IMR-90 (cell line): ENCODE measurements at regions not wholly inside any gene's neighbourhood (a gene's known extent, or its start where the extent isn't known, plus 50 kb on each side); places are given as distances from the start of the nearest gene placed in this dataset.

ENCODE experiments used
- ATAC-seq: fragments of 200-7000 bp; cut with Tn5 transposase; 2 replicates; pipeline ENCODE4 v1.9.1; 2020; ENCODE audit warnings: low read depth, mild to moderate bottlenecking, moderate library complexity
- BruUV-seq: library from RNA; stranded (reverse); fragments of 400-500 nt; replicated peaks from 2 replicates; lab custom pipeline; 2021; lab: Mats Ljungman, UMichigan
- CTCF ChIA-PET: fragments of 300-600 bp; formaldehyde crosslinking; extraction: SDS; loops from one replicate; lab custom pipeline; 2021; ENCODE audit warnings: antibody characterized with exemption; lab: Yijun Ruan, JAX
- POLR2A ChIA-PET: fragments of 300-600 bp; sonication (Branson Sonifier 250); formaldehyde crosslinking; loops from one replicate; lab custom pipeline; 2022; ENCODE audit warnings: antibody characterized with exemption; ENCODE audit not compliant: unreplicated experiment; lab: Charles Lee
- DNase-seq: peaks from one replicate; pipeline ENCODE4 v3.0.0; 2013
- H2AFZ ChIP-seq: replicated peaks from 2 replicates; pipeline ENCODE3; 2013; ENCODE audit warnings: low read length, mild to moderate bottlenecking; ENCODE audit not compliant: poor library complexity
- H2AK5ac ChIP-seq: 2 replicates; pipeline ENCODE4 v1.6.1; 2013; ENCODE audit warnings: low read depth, low read length, inconsistent platforms
- H2AK9ac ChIP-seq: replicated peaks from 2 replicates; pipeline ENCODE3; 2013; ENCODE audit warnings: mild to moderate bottlenecking, low read depth, low read length, moderate library complexity; ENCODE audit not compliant: poor library complexity
- H2BK120ac ChIP-seq: 2 replicates; pipeline ENCODE4 v1.6.1; 2013; ENCODE audit warnings: low read depth, low read length, inconsistent platforms
- H2BK15ac ChIP-seq: 3 replicates; pipeline ENCODE4 v1.6.1; 2013; ENCODE audit warnings: low read depth, low read length, inconsistent platforms
- H2BK20ac ChIP-seq: 2 replicates; pipeline ENCODE4 v1.6.1; 2013; ENCODE audit warnings: low read depth, mild to moderate bottlenecking, inconsistent platforms, low read length, moderate library complexity
- H2BK5ac ChIP-seq: 2 replicates; pipeline ENCODE4 v1.6.1; 2013; ENCODE audit warnings: mild to moderate bottlenecking, low read depth, low read length, inconsistent platforms; ENCODE audit not compliant: poor library complexity, severe bottlenecking
- H3K14ac ChIP-seq: replicated peaks from 2 replicates; pipeline ENCODE4 v1.6.1; 2013; ENCODE audit warnings: low read depth, low read length, inconsistent platforms
- H3K18ac ChIP-seq: 2 replicates; pipeline ENCODE4 v1.6.1; 2013; ENCODE audit warnings: low read depth, low read length, control low read depth
- H3K23ac ChIP-seq: 2 replicates; pipeline ENCODE4 v1.6.1; 2013; ENCODE audit warnings: low read depth, low read length, inconsistent platforms
- H3K27ac ChIP-seq: 2 replicates; pipeline ENCODE4 v1.5.1; 2013; ENCODE audit warnings: mild to moderate bottlenecking, control low read depth, low read length; ENCODE audit not compliant: insufficient read depth
- H3K27me3 ChIP-seq: 2 replicates; pipeline ENCODE4 v1.6.1; 2013; ENCODE audit warnings: low read length; ENCODE audit not compliant: control insufficient read depth, insufficient read depth
- H3K36me3 ChIP-seq: 2 replicates; pipeline ENCODE4 v1.6.1; 2013; ENCODE audit warnings: low read length, mixed read lengths; ENCODE audit not compliant: control insufficient read depth, insufficient read depth
- H3K4ac ChIP-seq: 2 replicates; pipeline ENCODE4 v1.6.1; 2013; ENCODE audit warnings: low read depth, low read length, inconsistent platforms
- H3K4me1 ChIP-seq: 2 replicates; pipeline ENCODE4 v1.6.1; 2013; ENCODE audit warnings: low read length, mixed read lengths; ENCODE audit not compliant: control insufficient read depth, insufficient read depth
- H3K4me2 ChIP-seq: 2 replicates; pipeline ENCODE4 v1.6.1; 2013; ENCODE audit warnings: low read depth, mild to moderate bottlenecking, control low read depth, low read length, moderate library complexity
- H3K4me3 ChIP-seq: 2 replicates; pipeline ENCODE4 v1.5.1; 2013; ENCODE audit warnings: low read depth, mild to moderate bottlenecking, control low read depth, low read length, moderate library complexity; ENCODE audit not compliant: insufficient read depth
- H3K56ac ChIP-seq: 2 replicates; pipeline ENCODE4 v1.6.1; 2013; ENCODE audit warnings: low read length, inconsistent platforms; ENCODE audit not compliant: insufficient read depth; ENCODE audit errors: extremely low read depth
- H3K79me1 ChIP-seq, 2 experiments: 2 replicates each; pipeline ENCODE4 v1.6.1; 2013; ENCODE audit warnings: low read length in 2 of 2, inconsistent platforms in 1 of 2, low read depth in 1 of 2
- H3K9ac ChIP-seq: 2 replicates; pipeline ENCODE4 v1.6.1; 2013; ENCODE audit warnings: low read depth, low read length, control low read depth
- H3K9me1 ChIP-seq: 2 replicates; pipeline ENCODE4 v1.6.1; 2013; ENCODE audit warnings: low read length, inconsistent platforms; ENCODE audit not compliant: insufficient read depth
- H3K9me3 ChIP-seq: 2 replicates; pipeline ENCODE4 v1.6.1; 2013; ENCODE audit warnings: low read length; ENCODE audit not compliant: control insufficient read depth, insufficient read depth
- H4K20me1 ChIP-seq: 2 replicates; pipeline ENCODE4 v1.6.1; 2013; ENCODE audit warnings: low read length, inconsistent platforms; ENCODE audit not compliant: insufficient read depth
- H4K5ac ChIP-seq: 2 replicates; pipeline ENCODE4 v1.6.1; 2013; ENCODE audit warnings: mild to moderate bottlenecking, low read depth, low read length, control low read depth
- H4K8ac ChIP-seq, 2 experiments: 2 replicates each; pipeline ENCODE4 v1.6.1; 2013; ENCODE audit warnings: low read depth in 2 of 2, low read length in 2 of 2, control low read depth in 1 of 2, inconsistent platforms in 1 of 2
- H4K91ac ChIP-seq: 2 replicates; pipeline ENCODE4 v1.6.1; 2013; ENCODE audit warnings: low read depth, low read length, inconsistent platforms; ENCODE audit not compliant: insufficient read depth
- BHLHE40 ChIP-seq: fragments of 150-350 bp; IDR thresholded peaks from 2 replicates; pipeline ENCODE4 v1.6.1; 2016; ENCODE audit warnings: mild to moderate bottlenecking, low read depth, low read length
- CEBPB ChIP-seq: IDR thresholded peaks from 2 replicates; pipeline ENCODE4 v1.6.1; 2012; ENCODE audit warnings: low read depth, low read length, improper control_type of control experiment
- CHD1 ChIP-seq: IDR thresholded peaks from 2 replicates; pipeline ENCODE4 v1.6.1; 2012; ENCODE audit warnings: low read depth, low read length, improper control_type of control experiment
- FOS ChIP-seq: fragments of 150-350 bp; IDR thresholded peaks from 2 replicates; pipeline ENCODE4 v1.6.1; 2016; ENCODE audit warnings: low read depth, low read length
- MAFK ChIP-seq: IDR thresholded peaks from 2 replicates; pipeline ENCODE4 v1.6.1; 2012; ENCODE audit warnings: low read depth, low read length, improper control_type of control experiment
- NFE2L2 ChIP-seq: fragments of 150-350 bp; IDR thresholded peaks from 2 replicates; pipeline ENCODE4 v1.6.1; 2016; ENCODE audit warnings: low read depth, mild to moderate bottlenecking, low read length
- POLR2A ChIP-seq: IDR thresholded peaks from 2 replicates; pipeline ENCODE4 v1.6.1; 2012; ENCODE audit warnings: mild to moderate bottlenecking, low read depth, low read length
- RAD21 ChIP-seq: IDR thresholded peaks from 2 replicates; pipeline ENCODE4 v1.6.1; 2012; ENCODE audit warnings: low read length, improper control_type of control experiment
- RCOR1 ChIP-seq: IDR thresholded peaks from 2 replicates; pipeline ENCODE4 v1.6.1; 2012; ENCODE audit warnings: mild to moderate bottlenecking, low read length, improper control_type of control experiment; ENCODE audit not compliant: insufficient replicate concordance
- RFX5 ChIP-seq: IDR thresholded peaks from 2 replicates; pipeline ENCODE4 v1.8.0; 2012; ENCODE audit warnings: low read depth, mild to moderate bottlenecking, low read length, moderate library complexity
- WGBS, 2 experiments: methylation state at CpG; one replicate each; pipeline versions ENCODE4 v1.1.5 to v1.1.7; 2013; ENCODE audit warnings: missing lambda C conversion rate in 2 of 2; ENCODE audit not compliant: insufficient read length in 1 of 2; ENCODE audit errors: extremely low coverage in 2 of 2; 5-methylcytosine and 5-hydroxymethylcytosine counted together
- dilution Hi-C: fragments of 300-500 bp; cut with HindIII; formaldehyde crosslinking; loops from one replicate; pipeline ENCODE4 v1.14.3; 2018; ENCODE audit warnings: low sequenced_read_pairs; ENCODE audit not compliant: unreplicated experiment
- in situ Hi-C: fragments of 300-500 bp; cut with MboI; formaldehyde crosslinking; loops from 3 replicates; pipeline ENCODE4 v1.14.3; 2019; ENCODE audit warnings: low sequenced_read_pairs, inconsistent platforms, mixed read lengths
- intact Hi-C: fragments of 100-400 bp; cut with micrococcal nuclease; formaldehyde crosslinking; loops from 2 replicates; pipeline ENCODE4 v1.10.0; 2022
- TF ChIP-seq, protein P1 (sequence below): fragments of 150-350 bp; IDR thresholded peaks from 2 replicates; pipeline ENCODE4 v1.6.1; 2017; ENCODE audit warnings: mild to moderate bottlenecking, antibody characterized with exemption, low read length, low read depth
- TF ChIP-seq, protein P2 (sequence below): conservative IDR thresholded peaks from 2 replicates; pipeline ENCODE4 v1.5.1; 2012; ENCODE audit warnings: mild to moderate bottlenecking, low read depth, low read length, improper control_type of control experiment

DNA sequence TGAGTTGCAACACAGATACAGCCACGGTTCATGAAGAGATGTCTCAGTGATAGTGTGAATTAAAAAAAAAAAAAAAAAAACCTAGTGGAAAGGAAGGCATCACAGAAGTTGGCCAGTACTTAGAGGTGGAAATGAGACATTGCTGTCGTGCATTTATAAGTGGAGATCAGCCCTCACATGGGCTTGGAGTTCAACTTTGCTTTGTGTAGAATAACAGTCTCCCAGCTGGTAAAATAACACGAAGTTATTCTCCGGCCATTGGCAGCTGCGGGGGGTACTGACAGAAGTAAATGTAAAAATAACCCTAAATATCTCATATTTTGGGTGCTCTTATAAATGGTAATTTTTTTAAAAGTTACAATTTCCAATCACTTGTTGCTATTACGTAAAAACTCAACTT, 98.8 kb upstream of the TMEM18 start:
- POLR2A ChIA-PET = no interaction called here
- H3K9me3 ChIP-seq = peaks cover 37% of the 10 kb centered on the region
- H4K91ac ChIP-seq = no peak overlapping the region
- in situ Hi-C loops = no loop called here
- no peak overlapping the region for H4K5ac ChIP-seq
- CTCF ChIA-PET = no interaction called here
- H3K4me2 ChIP-seq = no peak overlapping the region
- no peak overlapping the region for H3K9ac ChIP-seq
- no TSS peak for BruUV-seq
- H2AK9ac ChIP-seq = no peak overlapping the region
- no peak overlapping the region for H3K4ac ChIP-seq
- no peaks in the 10 kb centered on the region for H3K36me3 ChIP-seq
- no peak overlapping the region for H3K18ac ChIP-seq
- intact Hi-C loops = no loop called here
- H3K9me1 ChIP-seq = no peaks in the 10 kb centered on the region
- 40% methylated on average over 1 of the region's 6 CpGs; no CpG with 5 or more reads in 1 of the 2 experiments for WGBS, 2 experiments
- no peak overlapping the region for H2BK5ac ChIP-seq
- H2AFZ ChIP-seq = no peak overlapping the region
- H4K8ac ChIP-seq = no peak overlapping the region
- H3K4me3 ChIP-seq = no peak overlapping the region
- no peaks in the 10 kb centered on the region for H3K4me1 ChIP-seq
- no peak for TF ChIP-seq MAFK
- no peak for TF ChIP-seq CHD1
- TF ChIP-seq RFX5 = no peak
- TF ChIP-seq BHLHE40 = no peak
- no peak for TF ChIP-seq RCOR1
- no peak for TF ChIP-seq POLR2A
- no peak for TF ChIP-seq RAD21
- TF ChIP-seq, protein P1, sequence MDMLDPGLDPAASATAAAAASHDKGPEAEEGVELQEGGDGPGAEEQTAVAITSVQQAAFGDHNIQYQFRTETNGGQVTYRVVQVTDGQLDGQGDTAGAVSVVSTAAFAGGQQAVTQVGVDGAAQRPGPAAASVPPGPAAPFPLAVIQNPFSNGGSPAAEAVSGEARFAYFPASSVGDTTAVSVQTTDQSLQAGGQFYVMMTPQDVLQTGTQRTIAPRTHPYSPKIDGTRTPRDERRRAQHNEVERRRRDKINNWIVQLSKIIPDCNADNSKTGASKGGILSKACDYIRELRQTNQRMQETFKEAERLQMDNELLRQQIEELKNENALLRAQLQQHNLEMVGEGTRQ = no peak
- no peak for TF ChIP-seq CEBPB
- TF ChIP-seq, protein P2, sequence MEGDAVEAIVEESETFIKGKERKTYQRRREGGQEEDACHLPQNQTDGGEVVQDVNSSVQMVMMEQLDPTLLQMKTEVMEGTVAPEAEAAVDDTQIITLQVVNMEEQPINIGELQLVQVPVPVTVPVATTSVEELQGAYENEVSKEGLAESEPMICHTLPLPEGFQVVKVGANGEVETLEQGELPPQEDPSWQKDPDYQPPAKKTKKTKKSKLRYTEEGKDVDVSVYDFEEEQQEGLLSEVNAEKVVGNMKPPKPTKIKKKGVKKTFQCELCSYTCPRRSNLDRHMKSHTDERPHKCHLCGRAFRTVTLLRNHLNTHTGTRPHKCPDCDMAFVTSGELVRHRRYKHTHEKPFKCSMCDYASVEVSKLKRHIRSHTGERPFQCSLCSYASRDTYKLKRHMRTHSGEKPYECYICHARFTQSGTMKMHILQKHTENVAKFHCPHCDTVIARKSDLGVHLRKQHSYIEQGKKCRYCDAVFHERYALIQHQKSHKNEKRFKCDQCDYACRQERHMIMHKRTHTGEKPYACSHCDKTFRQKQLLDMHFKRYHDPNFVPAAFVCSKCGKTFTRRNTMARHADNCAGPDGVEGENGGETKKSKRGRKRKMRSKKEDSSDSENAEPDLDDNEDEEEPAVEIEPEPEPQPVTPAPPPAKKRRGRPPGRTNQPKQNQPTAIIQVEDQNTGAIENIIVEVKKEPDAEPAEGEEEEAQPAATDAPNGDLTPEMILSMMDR = no peak
- TF ChIP-seq NFE2L2 = no peak
- TF ChIP-seq FOS = no peak
- no peak overlapping the region for H3K27ac ChIP-seq
- no peak overlapping the region for H3K56ac ChIP-seq
- H3K14ac ChIP-seq = no peak overlapping the region
- H2BK15ac ChIP-seq = no peak overlapping the region
- H2AK5ac ChIP-seq = no peak overlapping the region
- ATAC-seq = no peak
- DNase-seq = no peak
- dilution Hi-C loops = no loop called here
- H2BK20ac ChIP-seq = no peak overlapping the region
- no peak overlapping the region for H3K23ac ChIP-seq
- no peaks in the 10 kb centered on the region for H3K79me1 ChIP-seq
- no peaks in the 10 kb centered on the region for H4K20me1 ChIP-seq
- H2BK120ac ChIP-seq = no peak overlapping the region
- no peaks in the 10 kb centered on the region for H3K27me3 ChIP-seq
